Astrocyte (in vitro differentiated cells and primary cell): ENCODE measurements at regions not wholly inside any gene's neighbourhood (a gene's known extent, or its start where the extent isn't known, plus 50 kb on each side); places are given as distances from the start of the nearest gene placed in this dataset.

Experiments
- DNase-seq: peaks from one replicate; pipeline ENCODE4 v3.0.0-alpha.2; 2010; ENCODE audit warnings: low read depth
- FAIRE-seq: peaks from 2 replicates; lab custom pipeline; 2011; peaks lifted over from hg19 to GRCh38; lab: Jason Lieb, UNC
- H2AFZ ChIP-seq: 2 replicates; pipeline ENCODE4 v1.6.0; 2012; ENCODE audit warnings: low read depth, low read length, inconsistent platforms
- H3K27ac ChIP-seq: 2 replicates; pipeline ENCODE4 v1.5.1; 2011; ENCODE audit warnings: low read depth, low read length, inconsistent platforms
- H3K27me3 ChIP-seq: 2 replicates; pipeline ENCODE4 v1.6.0; 2011; ENCODE audit warnings: low read length, inconsistent platforms; ENCODE audit not compliant: insufficient read depth
- H3K36me3 ChIP-seq: 2 replicates; pipeline ENCODE4 v1.5.1; 2011; ENCODE audit warnings: low read length, inconsistent platforms; ENCODE audit not compliant: insufficient read depth
- H3K4me1 ChIP-seq: 2 replicates; pipeline ENCODE4 v1.5.1; 2011; ENCODE audit warnings: low read length, inconsistent platforms; ENCODE audit not compliant: insufficient read depth
- H3K4me2 ChIP-seq: 2 replicates; pipeline ENCODE4 v1.6.0; 2012; ENCODE audit warnings: low read length, inconsistent platforms
- H3K4me3 ChIP-seq: 2 replicates; pipeline ENCODE4 v1.5.1; 2011; ENCODE audit warnings: low read depth, mild to moderate bottlenecking, low read length, inconsistent platforms; ENCODE audit not compliant: insufficient read depth
- H3K79me2 ChIP-seq: 2 replicates; pipeline ENCODE4 v1.6.0; 2012; ENCODE audit warnings: mild to moderate bottlenecking, low read length, inconsistent platforms; ENCODE audit not compliant: insufficient read depth
- H3K9ac ChIP-seq: 2 replicates; pipeline ENCODE4 v1.6.0; 2012; ENCODE audit warnings: mild to moderate bottlenecking, low read length, inconsistent platforms
- H3K9me3 ChIP-seq: 2 replicates; pipeline ENCODE4 v1.5.1; 2012; ENCODE audit warnings: low read depth, mild to moderate bottlenecking, low read length, inconsistent platforms; ENCODE audit not compliant: insufficient read depth
- H4K20me1 ChIP-seq: 2 replicates; pipeline ENCODE4 v1.6.0; 2012; ENCODE audit warnings: low read length, inconsistent platforms; ENCODE audit not compliant: insufficient read depth
- H3K27ac Mint-ChIP-seq: one replicate; pipeline ENCODE4 v1.8.0; 2021; ENCODE audit warnings: mild to moderate bottlenecking, mixed read lengths; ENCODE audit not compliant: unreplicated experiment
- H3K27me3 Mint-ChIP-seq: one replicate; pipeline ENCODE4 v1.8.0; 2021; ENCODE audit warnings: low read depth, mixed read lengths; ENCODE audit not compliant: unreplicated experiment
- H3K36me3 Mint-ChIP-seq: one replicate; pipeline ENCODE4 v1.8.0; 2021; ENCODE audit warnings: low read depth, mixed read lengths; ENCODE audit not compliant: unreplicated experiment
- H3K4me1 Mint-ChIP-seq: one replicate; pipeline ENCODE4 v1.8.0; 2021; ENCODE audit warnings: low read depth, mixed read lengths; ENCODE audit not compliant: unreplicated experiment
- H3K4me3 Mint-ChIP-seq: one replicate; pipeline ENCODE4 v1.8.0; 2021; ENCODE audit warnings: mild to moderate bottlenecking, moderate library complexity, mixed read lengths; ENCODE audit not compliant: unreplicated experiment
- H3K9me3 Mint-ChIP-seq: one replicate; pipeline ENCODE4 v1.8.0; 2021; ENCODE audit warnings: mild to moderate bottlenecking, mixed read lengths; ENCODE audit not compliant: unreplicated experiment
- EZH2 ChIP-seq: IDR thresholded peaks from 2 replicates; pipeline ENCODE4 v1.6.1; 2012; ENCODE audit warnings: mild to moderate bottlenecking, low read length, inconsistent platforms; ENCODE audit not compliant: insufficient read depth
- TF ChIP-seq, protein P1 (sequence below): IDR thresholded peaks from 2 replicates; pipeline ENCODE4 v1.5.1; 2011; ENCODE audit warnings: low read depth, mild to moderate bottlenecking, inconsistent platforms, low read length, moderate library complexity; ENCODE audit not compliant: insufficient read depth

DNA sequence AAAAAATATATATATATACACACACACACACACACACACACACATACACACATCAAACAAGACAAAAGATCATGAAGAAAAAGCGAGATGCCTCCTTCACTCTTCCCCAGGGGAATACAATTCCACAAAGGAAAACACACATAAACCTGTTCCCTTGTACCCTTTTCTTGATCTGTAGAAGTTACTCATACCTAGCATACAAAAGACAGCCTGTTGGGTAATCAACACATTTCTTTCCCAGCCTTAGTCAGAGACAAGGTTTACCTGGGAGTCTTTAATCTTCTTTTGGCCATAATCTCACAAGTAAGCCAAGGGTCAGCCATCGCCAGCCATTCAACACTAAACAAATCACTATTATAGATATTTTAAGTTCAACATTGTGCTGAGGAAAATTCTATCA lies 407.0 kb downstream of the SUCLG1 start:
- H3K4me2 ChIP-seq, result no peak overlapping the region
- H2AFZ ChIP-seq, result no peak overlapping the region
- no peak overlapping the region for H3K4me3 ChIP-seq
- no peaks in the 10 kb centered on the region for H3K4me1 ChIP-seq
- H3K9me3 ChIP-seq, result peaks cover 5% of the 10 kb centered on the region
- FAIRE-seq (no peak), DNase-seq (no peak)
- no peak overlapping the region for H3K9ac ChIP-seq
- H3K27me3 Mint-ChIP-seq, result no peaks in the 10 kb centered on the region
- no peak for TF ChIP-seq EZH2
- TF ChIP-seq, protein P1, sequence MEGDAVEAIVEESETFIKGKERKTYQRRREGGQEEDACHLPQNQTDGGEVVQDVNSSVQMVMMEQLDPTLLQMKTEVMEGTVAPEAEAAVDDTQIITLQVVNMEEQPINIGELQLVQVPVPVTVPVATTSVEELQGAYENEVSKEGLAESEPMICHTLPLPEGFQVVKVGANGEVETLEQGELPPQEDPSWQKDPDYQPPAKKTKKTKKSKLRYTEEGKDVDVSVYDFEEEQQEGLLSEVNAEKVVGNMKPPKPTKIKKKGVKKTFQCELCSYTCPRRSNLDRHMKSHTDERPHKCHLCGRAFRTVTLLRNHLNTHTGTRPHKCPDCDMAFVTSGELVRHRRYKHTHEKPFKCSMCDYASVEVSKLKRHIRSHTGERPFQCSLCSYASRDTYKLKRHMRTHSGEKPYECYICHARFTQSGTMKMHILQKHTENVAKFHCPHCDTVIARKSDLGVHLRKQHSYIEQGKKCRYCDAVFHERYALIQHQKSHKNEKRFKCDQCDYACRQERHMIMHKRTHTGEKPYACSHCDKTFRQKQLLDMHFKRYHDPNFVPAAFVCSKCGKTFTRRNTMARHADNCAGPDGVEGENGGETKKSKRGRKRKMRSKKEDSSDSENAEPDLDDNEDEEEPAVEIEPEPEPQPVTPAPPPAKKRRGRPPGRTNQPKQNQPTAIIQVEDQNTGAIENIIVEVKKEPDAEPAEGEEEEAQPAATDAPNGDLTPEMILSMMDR, result no peak
- no peak overlapping the region for H3K27ac ChIP-seq
- no peaks in the 10 kb centered on the region for H3K9me3 Mint-ChIP-seq
- H3K27ac Mint-ChIP-seq, result no peak overlapping the region
- no peaks in the 10 kb centered on the region for H3K27me3 ChIP-seq
- no peaks in the 10 kb centered on the region for H3K36me3 ChIP-seq
- no peaks in the 10 kb centered on the region for H4K20me1 ChIP-seq
- no peaks in the 10 kb centered on the region for H3K79me2 ChIP-seq
- no peak overlapping the region for H3K4me3 Mint-ChIP-seq
- peaks cover 13% of the 10 kb centered on the region for H3K4me1 Mint-ChIP-seq
- no peaks in the 10 kb centered on the region for H3K36me3 Mint-ChIP-seq

- no peaks in the 10 kb centered on the region for H3K9me3 Mint-ChIP-seq
- H4K20me1 ChIP-seq, result no peaks in the 10 kb centered on the region
Measured at GRCh38 chr2:84048964-84049363, 410.1 kb downstream of the SUCLG1 start.

GRCh38 chr2:84041506-84041905 lies 417.6 kb downstream of the SUCLG1 start:
- H3K9me3 Mint-ChIP-seq, result no peaks in the 10 kb centered on the region
- H3K27ac Mint-ChIP-seq, result no peak overlapping the region
- peaks cover 3% of the 10 kb centered on the region for H3K4me1 Mint-ChIP-seq
- H3K36me3 Mint-ChIP-seq, result peaks cover 1% of the 10 kb centered on the region
- Histone ChIP-seq H3K9ac (no peak overlapping the region), H3K27ac (no peak overlapping the region), H3K36me3 (no peaks in the 10 kb centered on the region), H3K27me3 (no peaks in the 10 kb centered on the region), H3K4me1 (no peaks in the 10 kb centered on the region), H3K9me3 (peaks cover 3% of the 10 kb centered on the region), H3K79me2 (no peaks in the 10 kb centered on the region), H3K4me2 (no peak overlapping the region), H2AFZ (no peak overlapping the region), H4K20me1 (no peaks in the 10 kb centered on the region), H3K4me3 (no peak overlapping the region)
- TF ChIP-seq, protein P1, result no peak
- TF ChIP-seq EZH2, result no peak
- no peak for FAIRE-seq
- DNase-seq, result no peak
- H3K27me3 Mint-ChIP-seq, result peaks cover 4% of the 10 kb centered on the region
- no peak overlapping the region for H3K4me3 Mint-ChIP-seq

More at GRCh38 chr2:84048964-84049363, 410.1 kb downstream of the SUCLG1 start:
- H3K9me3 ChIP-seq, result peaks cover 5% of the 10 kb centered on the region
- H3K79me2 ChIP-seq, result no peaks in the 10 kb centered on the region
- TF ChIP-seq, protein P1, result no peak
- TF ChIP-seq EZH2, result no peak
- Mint-ChIP-seq H3K4me3 (no peak overlapping the region), H3K27me3 (peaks cover 4% of the 10 kb centered on the region), H3K36me3 (no peaks in the 10 kb centered on the region), H3K27ac (peak overlapping the region; percentile 51), H3K4me1 (peaks cover 13% of the 10 kb centered on the region)
- no peak for DNase-seq
- H3K4me2 ChIP-seq, result no peak overlapping the region
- H3K4me3 ChIP-seq, result no peak overlapping the region
- H3K4me1 ChIP-seq, result no peaks in the 10 kb centered on the region
- H3K27ac ChIP-seq, result no peak overlapping the region
- H2AFZ ChIP-seq, result no peak overlapping the region
- no peaks in the 10 kb centered on the region for H3K36me3 ChIP-seq
- FAIRE-seq, result no peak
- no peak overlapping the region for H3K9ac ChIP-seq
- H3K27me3 ChIP-seq, result no peaks in the 10 kb centered on the region
